HEK293 (cell line): ENCODE measurements at regions not wholly inside any gene's neighbourhood (a gene's known extent, or its start where the extent isn't known, plus 50 kb on each side); places are given as distances from the start of the nearest gene placed in this dataset.

Source experiments
- CTCF ChIP-seq: fragments of 450-650 bp; formaldehyde crosslinking; IDR thresholded peaks from 2 replicates; pipeline ENCODE4 v1.5.1; 2016; ENCODE audit warnings: missing biosample characterization, missing genetic modification characterization
- SP2 ChIP-seq: fragments of 450-650 bp; formaldehyde crosslinking; IDR thresholded peaks from 2 replicates; pipeline ENCODE4 v1.5.1; 2016; ENCODE audit warnings: missing biosample characterization, missing genetic modification characterization
- ZEB2 ChIP-seq: fragments of 450-650 bp; formaldehyde crosslinking; IDR thresholded peaks from 2 replicates; pipeline ENCODE4 v1.5.1; 2016; ENCODE audit warnings: missing biosample characterization, missing genetic modification characterization
- ZNF121 ChIP-seq: fragments of 450-650 bp; formaldehyde crosslinking; IDR thresholded peaks from 2 replicates; pipeline ENCODE4 v1.5.1; 2016; ENCODE audit warnings: missing biosample characterization, missing genetic modification characterization
- ZNF248 ChIP-seq: fragments of 450-650 bp; formaldehyde crosslinking; IDR thresholded peaks from 2 replicates; pipeline ENCODE4 v1.5.1; 2017; ENCODE audit warnings: missing biosample characterization, missing genetic modification characterization
- ZNF362 ChIP-seq: fragments of 450-650 bp; formaldehyde crosslinking; IDR thresholded peaks from 2 replicates; pipeline ENCODE4 v1.5.1; 2016; ENCODE audit warnings: missing biosample characterization, missing genetic modification characterization
- ZNF768 ChIP-seq: fragments of 450-650 bp; formaldehyde crosslinking; IDR thresholded peaks from 2 replicates; pipeline ENCODE4 v1.5.1; 2018; ENCODE audit warnings: missing biosample characterization, mild to moderate bottlenecking, missing genetic modification characterization
- ZNF777 ChIP-seq: fragments of 450-650 bp; formaldehyde crosslinking; IDR thresholded peaks from 2 replicates; pipeline ENCODE4 v1.5.1; 2017; ENCODE audit warnings: missing biosample characterization, missing genetic modification characterization, borderline replicate concordance
- ZNF792 ChIP-seq: fragments of 450-650 bp; formaldehyde crosslinking; IDR thresholded peaks from 2 replicates; pipeline ENCODE4 v1.5.1; 2016; ENCODE audit warnings: missing biosample characterization, missing genetic modification characterization
- TF ChIP-seq, protein P1 (sequence below): sonication (generic); formaldehyde crosslinking; IDR thresholded peaks from 2 replicates; pipeline ENCODE4 v1.8.1; 2022; ENCODE audit warnings: mild to moderate bottlenecking, moderate library complexity, missing genetic modification reagents

GRCh38 chr20:1813101-1813529 lies 82.1 kb upstream of the SIRPA start:
- TF ChIP-seq ZNF248 (no peak), ZEB2 (tag by site-specific recombination) (peak; percentile 48; the same call in 1 of the 2 replicates), CTCF (tag by site-specific recombination) (no peak), ZNF362 (tag by site-specific recombination) (no peak), ZNF777 (tag by site-specific recombination) (no peak), ZNF792 (tag by site-specific recombination) (no peak), ZNF768 (no peak), ZNF121 (tag by site-specific recombination) (no peak), SP2 (tag by site-specific recombination) (no peak)
- TF ChIP-seq, protein P1, sequence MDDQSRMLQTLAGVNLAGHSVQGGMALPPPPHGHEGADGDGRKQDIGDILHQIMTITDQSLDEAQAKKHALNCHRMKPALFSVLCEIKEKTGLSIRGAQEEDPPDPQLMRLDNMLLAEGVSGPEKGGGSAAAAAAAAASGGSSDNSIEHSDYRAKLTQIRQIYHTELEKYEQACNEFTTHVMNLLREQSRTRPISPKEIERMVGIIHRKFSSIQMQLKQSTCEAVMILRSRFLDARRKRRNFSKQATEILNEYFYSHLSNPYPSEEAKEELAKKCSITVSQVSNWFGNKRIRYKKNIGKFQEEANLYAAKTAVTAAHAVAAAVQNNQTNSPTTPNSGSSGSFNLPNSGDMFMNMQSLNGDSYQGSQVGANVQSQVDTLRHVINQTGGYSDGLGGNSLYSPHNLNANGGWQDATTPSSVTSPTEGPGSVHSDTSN (CRISPR knock-in tag), result no peak
